GM12878 (cell line): ENCODE measurements at regions not wholly inside any gene's neighbourhood (a gene's known extent, or its start where the extent isn't known, plus 50 kb on each side); places are given as distances from the start of the nearest gene placed in this dataset.

Source experiments
- ATAC-seq: fragments of 200-7000 bp; cut with Tn5 transposase; 3 replicates; pipeline ENCODE4 v1.9.1; 2020; ENCODE audit warnings: mild to moderate bottlenecking, moderate library complexity
- BruUV-seq: library from RNA; stranded (reverse); fragments of 400-500 nt; replicated peaks from 2 replicates; lab custom pipeline; 2021; lab: Mats Ljungman, UMichigan
- CTCF ChIA-PET: fragments of 300-600 bp; sonication (Branson Sonifier 250); formaldehyde crosslinking; extraction: SDS; loops from one replicate; lab custom pipeline; 2021; ENCODE audit warnings: inconsistent platforms; lab: Yijun Ruan, JAX
- POLR2A ChIA-PET: fragments of 350-600 bp; formaldehyde crosslinking; extraction: SDS; loops from one replicate; lab custom pipeline; 2021; ENCODE audit warnings: inconsistent platforms; lab: Charles Lee
- RAD21 ChIA-PET: fragments of 300-600 bp; sonication (Branson Sonifier 250); formaldehyde crosslinking; loops from one replicate; lab custom pipeline; 2023; ENCODE audit warnings: antibody characterized with exemption; ENCODE audit not compliant: unreplicated experiment; lab: Charles Lee
- SMC1A ChIA-PET: fragments of 300-600 bp; sonication (Branson Sonifier 250); formaldehyde crosslinking; loops from one replicate; lab custom pipeline; 2023; ENCODE audit not compliant: unreplicated experiment, uncharacterized antibody; lab: Charles Lee
- DNase-seq: peaks from one replicate; pipeline ENCODE4 v3.0.0-alpha.2; 2011; ENCODE audit warnings: low read depth, low spot score
- FAIRE-seq: peaks from 3 replicates; lab custom pipeline; 2011; peaks lifted over from hg19 to GRCh38; lab: Jason Lieb, UNC
- H2AFZ ChIP-seq: 2 replicates; pipeline ENCODE4 v1.6.0; 2011; ENCODE audit warnings: low read depth, low read length, control low read depth; ENCODE audit not compliant: control insufficient read depth
- H3K27ac ChIP-seq: 2 replicates; pipeline ENCODE4 v1.5.1; 2011; ENCODE audit warnings: control low read depth; ENCODE audit not compliant: control insufficient read depth, insufficient read depth
- H3K27me3 ChIP-seq, 2 experiments: replicated peaks in 1 of 2; 2 replicates each; pipeline versions ENCODE4 v1.6.0 to v1.6.1; 2011; ENCODE audit warnings: low read length in 1 of 2; ENCODE audit not compliant: control insufficient read depth in 2 of 2, insufficient read depth in 2 of 2
- H3K36me3 ChIP-seq, 2 experiments: 2 replicates each; pipeline ENCODE4 v1.5.1; 2011; ENCODE audit warnings: low read length in 1 of 2; ENCODE audit not compliant: control insufficient read depth in 2 of 2, insufficient read depth in 2 of 2
- H3K4me1 ChIP-seq: 2 replicates; pipeline ENCODE4 v1.6.1; 2011; ENCODE audit warnings: mild to moderate bottlenecking, low read length, moderate library complexity, mixed read lengths; ENCODE audit not compliant: control insufficient read depth, insufficient read depth
- H3K4me2 ChIP-seq: 2 replicates; pipeline ENCODE4 v1.6.0; 2011; ENCODE audit warnings: control low read depth; ENCODE audit not compliant: control insufficient read depth, insufficient read depth
- H3K4me3 ChIP-seq: fragments of 200-600 bp; sonication (generic); 2 replicates; pipeline ENCODE4 v1.5.1; 2016
- H3K79me2 ChIP-seq: 2 replicates; pipeline ENCODE4 v1.6.0; 2011; ENCODE audit warnings: low read length; ENCODE audit not compliant: control insufficient read depth, insufficient read depth
- H3K9ac ChIP-seq: 2 replicates; pipeline ENCODE4 v1.8.0; 2011; ENCODE audit warnings: low read length, control low read depth, mixed read lengths; ENCODE audit not compliant: control insufficient read depth, insufficient read depth
- H3K9me3 ChIP-seq: replicated peaks from 3 replicates; pipeline ENCODE4 v1.5.1; 2011; ENCODE audit warnings: mild to moderate bottlenecking, low read length; ENCODE audit not compliant: control insufficient read depth, insufficient read depth
- H4K20me1 ChIP-seq: 2 replicates; pipeline ENCODE4 v1.6.0; 2011; ENCODE audit not compliant: control insufficient read depth, insufficient read depth
- CHD1 ChIP-seq: IDR thresholded peaks from 2 replicates; pipeline ENCODE4 v1.6.1; 2012; ENCODE audit warnings: low read depth, low read length, improper control_type of control experiment
- MEF2B ChIP-seq: fragments of 450-650 bp; IDR thresholded peaks from 2 replicates; pipeline ENCODE4 v1.6.1; 2018; ENCODE audit warnings: mild to moderate bottlenecking, moderate library complexity; ENCODE audit not compliant: partially characterized antibody, poor library complexity, severe bottlenecking
- SIX5 ChIP-seq: IDR thresholded peaks from 2 replicates; pipeline ENCODE4 v1.6.1; 2011; ENCODE audit warnings: mild to moderate bottlenecking, low read depth, low read length, moderate library complexity; ENCODE audit not compliant: severe bottlenecking
- TBL1XR1 ChIP-seq: IDR thresholded peaks from 2 replicates; pipeline ENCODE4 v1.6.1; 2012; ENCODE audit warnings: low read depth, low read length, improper control_type of control experiment
- WGBS: methylation state at CpG from one replicate; pipeline ENCODE4 v1.1.6; 2016; ENCODE audit warnings: low lambda C conversion rate; ENCODE audit not compliant: insufficient replicate concordance, insufficient coverage; ENCODE audit errors: missing lambda C conversion rate; 5-methylcytosine and 5-hydroxymethylcytosine counted together
- in situ Hi-C: fragments of 300-500 bp; cut with MboI; formaldehyde crosslinking; loops from 9 replicates; pipeline ENCODE4 v1.14.3; 2018; ENCODE audit warnings: mixed read lengths
- intact Hi-C: fragments of 100-400 bp; cut with micrococcal nuclease; formaldehyde crosslinking; loops from one replicate; pipeline ENCODE4 v1.14.2; 2022; ENCODE audit not compliant: unreplicated experiment
- TF ChIP-seq, protein P1 (sequence below): fragments of 450-650 bp; IDR thresholded peaks from 2 replicates; pipeline ENCODE4 v1.6.1; 2016; ENCODE audit warnings: mild to moderate bottlenecking
- TF ChIP-seq, protein P2 (sequence below): fragments of 150-350 bp; IDR thresholded peaks from 2 replicates; pipeline ENCODE4 v1.6.1; 2014; ENCODE audit warnings: mild to moderate bottlenecking, low read depth, low read length
- TF ChIP-seq, protein P3 (sequence below): IDR thresholded peaks from 2 replicates; pipeline ENCODE4 v1.6.1; 2012; ENCODE audit warnings: low read length, inconsistent platforms

DNA sequence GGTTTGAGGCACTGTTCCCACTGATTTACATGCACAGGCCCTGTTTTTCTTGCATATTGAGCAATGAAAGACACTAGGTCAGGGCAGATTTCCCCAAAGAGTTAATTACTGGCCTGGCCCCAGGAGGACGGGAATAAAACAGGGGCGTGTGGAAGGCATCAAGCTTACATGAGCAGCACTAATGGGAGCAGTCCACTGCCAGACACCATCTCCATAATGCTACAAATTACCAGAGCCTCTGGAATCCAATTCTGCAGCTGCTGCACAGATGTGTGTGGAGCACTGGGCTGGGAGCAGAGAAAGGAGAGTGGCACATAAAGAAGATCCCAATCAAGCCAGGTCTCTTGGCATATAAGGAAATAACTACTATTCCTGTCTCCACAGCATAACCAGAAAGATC lies 96.9 kb downstream of the CCDC34 start:
- no peak for DNase-seq
- Histone ChIP-seq H3K9ac (no peak overlapping the region), H3K4me2 (no peak overlapping the region), H3K27ac (no peak overlapping the region), H3K4me3 (no peak overlapping the region), H3K36me3 (no peaks in the 10 kb centered on the region), H3K27me3 (no peaks in the 10 kb centered on the region), H4K20me1 (no peaks in the 10 kb centered on the region), H3K79me2 (no peaks in the 10 kb centered on the region), H2AFZ (no peak overlapping the region), H3K9me3 (no peaks in the 10 kb centered on the region), H3K4me1 (no peaks in the 10 kb centered on the region)
- intact Hi-C loops = no loop called here
- no peak for FAIRE-seq
- no peak for ATAC-seq
- SMC1A ChIA-PET = no interaction called here
- CTCF ChIA-PET = no interaction called here
- TF ChIP-seq, protein P1, sequence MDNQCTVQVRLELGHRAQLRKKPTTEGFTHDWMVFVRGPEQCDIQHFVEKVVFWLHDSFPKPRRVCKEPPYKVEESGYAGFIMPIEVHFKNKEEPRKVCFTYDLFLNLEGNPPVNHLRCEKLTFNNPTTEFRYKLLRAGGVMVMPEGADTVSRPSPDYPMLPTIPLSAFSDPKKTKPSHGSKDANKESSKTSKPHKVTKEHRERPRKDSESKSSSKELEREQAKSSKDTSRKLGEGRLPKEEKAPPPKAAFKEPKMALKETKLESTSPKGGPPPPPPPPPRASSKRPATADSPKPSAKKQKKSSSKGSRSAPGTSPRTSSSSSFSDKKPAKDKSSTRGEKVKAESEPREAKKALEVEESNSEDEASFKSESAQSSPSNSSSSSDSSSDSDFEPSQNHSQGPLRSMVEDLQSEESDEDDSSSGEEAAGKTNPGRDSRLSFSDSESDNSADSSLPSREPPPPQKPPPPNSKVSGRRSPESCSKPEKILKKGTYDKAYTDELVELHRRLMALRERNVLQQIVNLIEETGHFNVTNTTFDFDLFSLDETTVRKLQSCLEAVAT = no peak
- TF ChIP-seq MEF2B (no peak), CHD1 (no peak), SIX5 (no peak), TBL1XR1 (no peak)
- TF ChIP-seq, protein P2, sequence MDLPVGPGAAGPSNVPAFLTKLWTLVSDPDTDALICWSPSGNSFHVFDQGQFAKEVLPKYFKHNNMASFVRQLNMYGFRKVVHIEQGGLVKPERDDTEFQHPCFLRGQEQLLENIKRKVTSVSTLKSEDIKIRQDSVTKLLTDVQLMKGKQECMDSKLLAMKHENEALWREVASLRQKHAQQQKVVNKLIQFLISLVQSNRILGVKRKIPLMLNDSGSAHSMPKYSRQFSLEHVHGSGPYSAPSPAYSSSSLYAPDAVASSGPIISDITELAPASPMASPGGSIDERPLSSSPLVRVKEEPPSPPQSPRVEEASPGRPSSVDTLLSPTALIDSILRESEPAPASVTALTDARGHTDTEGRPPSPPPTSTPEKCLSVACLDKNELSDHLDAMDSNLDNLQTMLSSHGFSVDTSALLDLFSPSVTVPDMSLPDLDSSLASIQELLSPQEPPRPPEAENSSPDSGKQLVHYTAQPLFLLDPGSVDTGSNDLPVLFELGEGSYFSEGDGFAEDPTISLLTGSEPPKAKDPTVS = no peak
- TF ChIP-seq, protein P3, sequence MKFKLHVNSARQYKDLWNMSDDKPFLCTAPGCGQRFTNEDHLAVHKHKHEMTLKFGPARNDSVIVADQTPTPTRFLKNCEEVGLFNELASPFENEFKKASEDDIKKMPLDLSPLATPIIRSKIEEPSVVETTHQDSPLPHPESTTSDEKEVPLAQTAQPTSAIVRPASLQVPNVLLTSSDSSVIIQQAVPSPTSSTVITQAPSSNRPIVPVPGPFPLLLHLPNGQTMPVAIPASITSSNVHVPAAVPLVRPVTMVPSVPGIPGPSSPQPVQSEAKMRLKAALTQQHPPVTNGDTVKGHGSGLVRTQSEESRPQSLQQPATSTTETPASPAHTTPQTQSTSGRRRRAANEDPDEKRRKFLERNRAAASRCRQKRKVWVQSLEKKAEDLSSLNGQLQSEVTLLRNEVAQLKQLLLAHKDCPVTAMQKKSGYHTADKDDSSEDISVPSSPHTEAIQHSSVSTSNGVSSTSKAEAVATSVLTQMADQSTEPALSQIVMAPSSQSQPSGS = no peak
- POLR2A ChIA-PET = no interaction called here
- WGBS = 27% methylated on average over 2 of the region's 2 CpGs
- RAD21 ChIA-PET = no interaction called here
- no TSS peak for BruUV-seq
- in situ Hi-C loops = no loop called here
